Stimulated activated CD8-positive, alpha-beta memory T cell treated with anti-CD3 and anti-CD28 coated beads, Interleukin-4, amount 100 ng/mL, for 4 hours (primary cell): ENCODE measurements at regions not wholly inside any gene's neighbourhood (a gene's known extent, or its start where the extent isn't known, plus 50 kb on each side); places are given as distances from the start of the nearest gene placed in this dataset.
"Not testable (repeated sequence)": the region's sequence is repeated elsewhere in the genome, so short reads cannot be mapped to it uniquely, and the experiment has no call there.

Experiments used
- DNase-seq, 2 donors: peaks; one replicate each; pipeline ENCODE4 v3.0.0-alpha.2; 2020; ENCODE audit warnings: low read depth in 2 of 2, low spot score in 1 of 2

DNA sequence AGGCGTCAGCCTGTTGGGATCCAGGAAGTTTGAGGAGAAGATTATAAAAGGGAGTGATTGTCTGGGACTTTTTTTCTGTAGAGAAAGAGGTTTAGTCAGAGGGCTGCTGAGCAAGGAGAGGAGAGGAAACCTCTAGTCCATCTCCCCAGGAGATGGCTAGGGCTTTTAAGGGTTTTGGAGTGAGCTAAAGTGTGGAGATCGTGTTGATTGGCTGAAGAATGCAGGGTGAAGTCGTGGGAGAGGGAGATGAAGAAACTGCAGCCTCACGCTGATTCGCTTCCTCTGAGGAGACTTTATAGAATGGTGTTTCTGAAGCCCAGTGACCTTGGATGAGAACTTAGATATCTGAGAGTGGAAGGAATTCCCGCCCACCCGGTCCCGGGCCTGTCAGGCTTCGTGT lies 193.7 kb upstream of the PWP1 start:
- no peak for DNase-seq

DNA sequence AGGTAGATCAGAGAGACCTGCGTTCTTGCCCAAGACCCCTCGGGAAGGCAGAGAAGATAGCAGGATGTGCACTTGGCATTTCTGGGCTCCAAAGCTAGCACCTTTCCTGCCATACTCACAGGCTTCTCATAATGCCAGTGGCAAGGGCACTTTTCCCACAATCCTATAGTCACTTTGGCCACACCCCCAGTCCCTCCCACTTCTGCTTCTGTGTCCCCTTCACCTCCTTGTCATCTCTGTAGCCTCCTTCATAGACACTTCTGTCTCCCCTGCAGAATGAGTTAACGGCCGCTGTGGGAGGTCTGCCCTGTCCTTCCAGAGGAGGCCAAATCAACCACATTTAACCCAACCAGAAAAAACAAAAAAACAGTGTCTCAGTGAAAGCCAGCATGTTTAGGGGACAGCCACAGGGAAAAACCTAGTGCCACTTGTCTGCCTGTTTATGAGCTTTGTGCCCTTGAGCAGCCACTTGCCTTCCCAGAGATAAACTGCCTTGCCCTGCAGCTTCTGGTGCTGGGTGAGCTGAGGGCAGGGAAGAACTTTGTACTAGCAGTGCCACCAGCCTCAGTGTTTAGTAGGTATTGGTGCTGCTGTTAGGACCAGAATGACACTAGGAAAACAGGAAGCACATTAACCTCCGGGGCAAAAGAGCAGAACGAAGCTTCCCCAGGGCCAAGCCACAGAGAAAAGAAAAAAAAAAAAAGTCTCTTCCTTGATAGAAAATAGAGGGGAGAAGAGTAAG lies 193.0 kb upstream of the PWP1 start:
- DNase-seq, result no peak

DNA sequence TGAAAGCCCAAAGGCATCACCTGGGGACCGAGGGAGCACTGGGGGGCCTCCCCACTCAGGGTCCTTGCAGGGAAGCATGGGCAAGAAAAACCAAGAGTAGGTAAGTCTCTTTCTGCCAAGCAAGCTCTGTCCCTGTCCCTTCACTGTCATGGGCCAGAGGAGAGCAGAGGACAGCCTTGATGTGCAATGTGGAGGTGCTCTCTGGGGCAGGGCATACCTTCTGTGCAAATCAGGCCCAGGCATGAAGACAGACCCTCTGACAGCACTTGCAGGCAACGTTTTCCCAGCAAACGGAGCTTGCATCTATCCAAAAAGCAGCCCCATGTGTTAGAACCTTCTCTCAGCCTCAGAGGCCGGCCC lies 192.5 kb upstream of the PWP1 start:
- no peak for DNase-seq

DNA sequence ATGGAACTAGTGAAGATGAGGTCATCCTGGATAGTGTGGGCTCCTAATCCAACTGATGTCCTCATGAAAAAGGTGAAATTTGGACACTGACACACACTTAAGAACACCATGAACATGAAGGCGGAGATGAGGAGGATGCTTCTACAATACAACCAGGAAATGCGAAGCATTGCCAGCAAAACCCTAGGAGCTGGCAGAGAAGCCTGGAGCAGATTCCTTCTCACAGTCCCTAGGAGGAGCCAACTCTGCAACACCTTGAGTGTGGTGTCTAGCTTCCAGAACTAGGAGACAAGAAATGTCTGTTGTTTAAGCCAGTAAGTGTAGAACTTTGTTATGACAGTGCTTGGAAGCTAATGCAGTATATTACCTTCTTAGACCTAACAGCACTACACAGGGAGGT lies 191.9 kb upstream of the PWP1 start:
- no peak for DNase-seq

DNA sequence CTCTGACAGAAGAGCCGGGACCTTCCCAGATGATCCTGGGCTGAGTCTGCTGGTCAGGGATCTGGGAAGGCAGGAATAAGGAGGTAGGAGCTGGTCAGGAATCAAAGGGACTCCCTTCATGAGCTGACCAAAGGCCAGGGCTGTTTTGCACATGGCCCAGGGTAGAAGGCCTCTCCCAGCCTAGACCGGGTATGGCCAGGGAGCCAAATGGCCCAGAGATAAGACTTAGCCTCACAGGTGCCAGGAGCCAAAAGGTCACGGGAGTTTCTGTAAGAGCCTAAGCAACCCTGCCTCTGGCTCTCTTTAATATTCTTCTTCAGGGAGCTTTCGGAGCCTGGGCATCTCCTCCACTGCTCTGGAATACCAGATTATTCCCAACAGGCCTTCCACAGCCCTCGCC lies 191.3 kb upstream of the PWP1 start:
- DNase-seq, result no peak

DNA sequence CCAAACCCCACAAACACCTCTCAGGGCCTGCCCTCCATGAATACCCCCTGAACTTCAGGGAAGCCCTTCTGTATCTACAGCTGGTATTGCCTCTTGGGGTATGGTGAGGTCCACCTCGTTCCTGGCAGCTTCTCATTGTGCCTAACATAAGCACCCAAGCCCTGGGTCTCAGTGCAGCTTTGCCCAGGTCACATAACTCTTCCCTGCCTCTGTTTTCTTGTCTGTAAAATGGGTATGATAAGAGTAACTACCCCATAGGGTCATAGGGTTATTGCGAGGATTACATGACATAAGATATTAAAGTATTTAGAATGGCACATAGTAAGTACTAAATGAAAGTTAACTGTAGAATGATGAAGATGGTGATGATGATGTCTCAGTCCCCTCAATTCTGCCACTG lies 190.0 kb upstream of the PWP1 start:
- no peak for DNase-seq

DNA sequence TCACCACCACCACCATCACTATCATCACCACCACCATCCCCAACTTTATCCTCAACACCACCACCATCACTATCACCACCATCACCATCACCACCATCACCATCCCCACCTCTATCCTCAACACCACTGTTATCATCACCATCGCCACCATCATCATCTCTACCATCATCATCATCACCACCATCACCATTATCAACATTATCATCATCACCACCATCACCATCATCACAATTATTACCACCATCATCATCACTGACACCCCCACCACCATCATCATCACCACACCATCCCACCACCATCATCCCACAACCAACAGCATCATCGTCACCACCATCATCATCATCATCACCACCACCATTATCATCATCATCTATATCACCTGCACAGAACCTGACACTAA lies 188.4 kb upstream of the PWP1 start:
- DNase-seq, result no peak

DNA sequence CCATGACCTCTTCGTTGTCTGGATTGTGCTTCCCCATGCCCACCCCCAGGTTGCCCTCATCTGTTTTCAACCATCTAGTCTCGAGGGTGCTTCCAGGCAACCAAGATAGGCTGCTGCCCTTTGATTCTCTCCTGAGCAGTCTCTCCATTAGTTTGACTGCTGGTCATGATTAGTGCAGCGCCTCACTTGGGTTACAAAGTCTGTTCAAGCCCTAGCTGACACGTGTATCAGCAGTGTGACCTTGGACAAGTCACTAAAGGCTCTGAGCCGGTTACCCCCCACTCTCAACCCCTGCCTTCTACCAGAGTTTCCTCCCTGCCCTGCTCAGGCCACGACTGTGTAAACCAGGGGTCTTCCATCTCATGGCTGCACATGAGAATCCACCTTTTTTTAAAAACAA lies 185.3 kb upstream of the PWP1 start:
- no peak for DNase-seq

DNA sequence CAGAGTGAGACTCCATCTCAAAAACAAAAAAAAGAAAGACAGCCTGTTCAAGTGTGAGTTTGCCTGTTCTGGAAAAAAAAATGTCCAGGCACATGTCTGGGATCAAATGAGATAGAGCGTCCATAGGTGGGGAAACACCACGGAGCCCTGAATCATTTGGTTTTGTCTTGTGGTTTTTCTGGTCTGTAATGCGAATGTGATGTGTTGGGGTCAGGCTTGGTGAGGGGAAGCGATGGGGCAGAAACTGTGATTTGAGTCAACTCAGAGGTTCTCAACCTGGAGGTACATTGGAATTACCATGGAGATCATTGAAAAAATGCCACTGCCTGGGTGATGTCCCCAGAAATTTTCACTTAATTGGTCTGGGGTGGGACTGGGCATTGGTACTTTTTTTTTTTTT lies 183.9 kb upstream of the PWP1 start:
- DNase-seq, result no peak

DNA sequence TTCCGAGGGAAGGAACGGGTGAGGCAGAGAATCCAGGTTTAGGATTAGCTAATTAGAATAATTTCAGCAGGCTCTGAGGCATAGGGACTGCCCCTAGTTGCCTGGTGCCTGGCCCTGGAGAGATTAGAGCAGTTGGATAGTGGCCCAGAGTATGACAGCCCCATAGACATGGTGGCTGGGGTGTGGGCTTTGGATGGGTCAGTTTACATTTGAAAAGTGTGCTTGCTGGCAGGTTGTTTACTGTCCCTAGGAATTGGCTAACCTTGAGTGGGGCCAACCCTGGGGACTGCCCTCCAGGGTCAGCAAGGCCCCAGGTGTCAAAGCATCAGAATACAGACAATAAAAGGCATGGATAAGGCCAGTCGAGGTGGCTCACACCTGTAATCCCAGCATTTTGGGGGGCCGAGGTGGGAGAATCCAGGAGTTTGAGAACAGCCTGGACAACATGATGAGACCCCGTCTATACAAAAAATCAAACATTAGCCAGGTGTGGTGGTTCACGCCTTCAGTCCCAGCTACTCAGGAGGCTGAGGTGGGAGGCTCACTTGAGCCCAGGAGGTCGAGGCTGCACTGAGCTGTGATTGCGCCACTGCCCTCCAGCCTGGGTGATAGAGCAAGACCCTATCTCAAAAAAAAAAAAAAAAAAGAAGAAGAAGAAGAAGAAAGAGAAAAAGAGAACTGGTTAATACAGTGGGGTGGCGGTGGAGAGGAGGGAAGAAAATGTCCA lies 182.3 kb upstream of the PWP1 start:
- DNase-seq, result no peak

DNA sequence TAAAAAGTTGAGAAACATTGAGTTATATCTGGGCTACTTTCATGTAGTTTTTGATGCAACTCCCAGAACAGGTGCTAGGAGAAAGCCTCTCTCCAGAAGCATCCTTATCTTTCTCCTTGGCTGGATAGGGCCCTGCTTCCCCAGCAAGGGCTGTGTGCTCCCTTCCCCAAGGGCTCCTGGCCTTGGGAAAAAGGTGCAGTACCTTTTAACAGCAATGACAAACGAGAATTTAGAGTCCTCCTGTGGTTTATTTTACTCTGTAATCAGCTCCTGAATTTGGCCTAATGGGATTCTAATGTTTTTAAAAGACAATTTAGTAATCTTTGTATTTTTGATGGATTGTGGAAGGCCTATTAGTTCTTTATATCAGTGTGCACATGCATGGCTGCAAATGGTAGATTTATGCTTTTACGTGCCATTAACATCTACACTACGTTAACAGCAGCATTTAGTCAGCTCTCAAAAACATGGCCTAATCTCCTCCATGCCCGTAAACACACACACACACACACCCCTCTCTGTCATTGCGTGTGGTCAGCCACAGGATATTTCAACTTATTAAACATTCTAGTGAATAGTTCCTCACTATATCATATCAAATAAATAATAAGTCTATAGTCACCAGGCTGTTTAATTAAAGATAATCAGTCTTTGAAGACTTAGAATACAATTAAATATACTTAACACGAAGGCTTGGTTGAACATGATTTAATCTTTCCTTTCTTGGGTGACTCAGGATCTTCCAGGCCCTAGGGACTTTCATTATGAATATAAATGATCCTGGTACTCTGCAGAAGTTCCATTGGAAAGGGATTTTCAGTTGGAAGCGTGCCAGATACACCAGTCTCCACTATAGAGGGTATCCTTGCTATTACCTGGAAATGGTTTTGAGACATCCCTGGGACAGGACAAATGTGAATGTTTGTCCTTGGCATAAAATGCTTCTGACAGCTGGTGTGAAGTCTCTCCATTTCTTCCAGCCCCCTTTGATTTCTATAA lies 181.4 kb upstream of the PWP1 start:
- no peak for DNase-seq

DNA sequence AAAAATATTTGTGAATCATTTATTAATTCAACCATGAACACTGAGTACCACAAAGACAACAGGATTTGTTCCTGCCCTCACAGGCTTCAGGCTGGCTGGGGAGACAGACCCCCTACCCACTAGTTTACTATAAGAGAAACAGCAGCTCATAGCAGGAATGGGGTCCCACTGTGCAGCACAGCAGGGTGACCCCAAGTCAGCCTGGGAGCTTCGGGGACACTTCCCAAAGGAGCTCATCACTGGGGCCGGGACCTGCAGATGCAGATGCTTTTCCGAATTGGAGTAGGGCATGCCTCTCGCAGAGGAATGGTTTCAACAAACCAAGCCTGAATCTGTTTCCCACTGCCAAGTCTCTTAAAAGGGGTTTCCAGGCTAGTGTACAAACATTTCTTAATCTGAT lies 176.2 kb upstream of the PWP1 start:
- no peak for DNase-seq

DNA sequence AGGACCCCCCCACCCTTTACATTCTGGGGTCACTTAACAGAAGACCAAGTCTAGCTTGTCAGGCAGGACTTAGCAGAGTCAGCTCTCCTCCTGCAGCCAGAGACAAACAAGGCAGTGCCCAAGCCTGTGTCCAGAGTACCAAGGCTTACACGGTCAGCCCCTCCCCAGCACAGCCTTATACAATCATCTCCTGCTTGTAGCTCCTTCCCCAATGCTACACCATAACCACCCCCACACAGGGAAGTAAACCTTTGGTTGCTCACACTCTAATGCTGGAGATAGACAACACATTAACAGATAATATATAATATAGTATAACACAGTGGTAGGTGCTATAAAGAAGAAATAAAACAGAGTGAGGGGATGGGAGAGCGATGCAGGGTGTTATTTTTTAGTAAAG lies 175.4 kb upstream of the PWP1 start:
- no peak for DNase-seq

DNA sequence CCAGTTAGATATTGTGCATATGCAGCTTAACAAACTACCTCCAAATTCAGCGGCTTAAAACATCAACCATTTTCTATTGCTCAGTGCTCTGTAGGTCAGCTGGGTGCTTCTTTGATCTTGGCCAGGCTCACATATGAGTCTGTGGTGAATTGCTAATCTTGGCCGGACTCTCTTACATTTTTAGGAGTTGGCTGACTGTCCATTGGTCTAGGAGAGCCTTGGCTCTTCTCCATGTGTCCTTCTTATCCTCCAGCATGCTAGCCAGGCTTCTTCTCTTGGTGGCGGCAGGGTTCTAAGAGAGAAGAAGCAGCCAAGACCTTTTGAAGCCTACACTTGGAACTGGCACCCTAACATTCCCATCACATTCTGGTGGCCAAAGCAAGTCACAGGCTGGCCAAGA lies 174.3 kb upstream of the PWP1 start:
- no peak for DNase-seq

DNA sequence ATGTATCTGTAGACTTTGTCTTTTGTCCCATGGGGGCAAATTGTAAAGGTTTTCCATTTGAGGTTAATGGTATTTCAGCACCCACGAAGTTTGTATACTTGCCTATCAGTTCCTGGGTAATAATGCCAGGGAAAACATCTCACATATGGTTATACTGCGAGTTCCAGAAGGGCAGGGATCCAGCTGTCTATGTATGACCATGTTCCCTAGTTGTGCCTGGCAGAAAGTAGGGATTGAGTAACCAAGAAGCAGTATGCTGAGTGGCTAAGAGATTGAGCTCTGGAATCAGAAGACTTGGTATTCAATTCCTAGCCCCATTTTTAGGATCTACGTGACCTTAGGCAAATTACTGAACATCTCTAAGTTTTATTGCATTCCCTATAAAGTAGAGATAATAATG lies 173.2 kb upstream of the PWP1 start:
- no peak for DNase-seq

DNA sequence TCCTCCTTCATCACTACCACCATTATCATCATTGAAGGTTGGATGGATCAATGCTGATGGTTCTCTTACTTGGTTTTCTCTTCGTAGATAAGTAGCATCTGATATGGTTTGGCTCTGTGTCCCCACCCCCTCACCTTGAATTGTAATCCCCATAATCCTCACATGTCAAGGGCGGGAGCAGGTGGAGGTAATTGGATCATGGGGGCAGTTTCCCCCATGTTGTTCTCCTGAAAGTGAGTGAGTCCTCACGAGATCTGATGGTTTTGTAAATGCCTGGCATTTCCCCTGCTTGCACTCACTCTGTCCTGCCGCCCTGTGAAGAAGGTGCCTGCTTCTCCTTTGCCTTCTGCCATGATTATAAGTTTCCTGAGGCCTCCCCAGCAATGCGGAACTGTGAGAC lies 172.4 kb upstream of the PWP1 start:
- no peak for DNase-seq

DNA sequence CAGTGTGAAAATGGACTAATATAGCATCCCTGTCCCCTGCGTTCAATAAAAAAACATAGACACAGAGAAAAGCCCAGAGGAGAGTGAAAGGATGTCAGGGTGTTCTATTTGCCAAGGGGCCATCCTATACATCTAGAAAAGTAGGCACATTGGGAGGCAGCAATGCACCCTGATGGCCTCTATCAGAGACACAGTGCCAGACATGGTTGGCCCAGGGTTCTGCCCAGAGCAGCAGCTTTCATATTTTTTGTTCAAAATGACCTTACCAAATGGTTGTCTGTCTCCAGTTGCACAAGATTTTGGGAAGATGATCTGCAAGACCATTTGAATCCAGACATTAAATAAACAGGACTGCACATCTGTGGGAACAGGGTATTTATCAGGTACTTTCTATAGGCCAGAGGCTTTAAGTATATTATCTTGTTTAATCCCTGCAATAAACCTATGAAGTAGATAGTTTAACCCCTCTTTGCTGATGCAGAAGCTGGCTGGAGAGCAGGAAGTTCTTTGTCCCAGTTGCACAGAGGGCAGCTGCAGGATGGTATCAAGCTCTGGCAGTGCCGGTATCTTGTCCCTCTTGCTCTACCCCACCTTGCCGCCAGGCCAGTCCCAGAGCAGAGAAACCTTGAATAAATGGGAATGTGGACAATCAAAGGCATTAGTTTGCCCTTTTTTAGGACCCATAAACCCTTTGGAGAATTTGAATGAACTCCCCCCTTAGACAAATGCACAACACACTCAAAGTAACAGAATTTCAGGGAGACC lies 171.8 kb upstream of the PWP1 start:
- DNase-seq, result no peak

DNA sequence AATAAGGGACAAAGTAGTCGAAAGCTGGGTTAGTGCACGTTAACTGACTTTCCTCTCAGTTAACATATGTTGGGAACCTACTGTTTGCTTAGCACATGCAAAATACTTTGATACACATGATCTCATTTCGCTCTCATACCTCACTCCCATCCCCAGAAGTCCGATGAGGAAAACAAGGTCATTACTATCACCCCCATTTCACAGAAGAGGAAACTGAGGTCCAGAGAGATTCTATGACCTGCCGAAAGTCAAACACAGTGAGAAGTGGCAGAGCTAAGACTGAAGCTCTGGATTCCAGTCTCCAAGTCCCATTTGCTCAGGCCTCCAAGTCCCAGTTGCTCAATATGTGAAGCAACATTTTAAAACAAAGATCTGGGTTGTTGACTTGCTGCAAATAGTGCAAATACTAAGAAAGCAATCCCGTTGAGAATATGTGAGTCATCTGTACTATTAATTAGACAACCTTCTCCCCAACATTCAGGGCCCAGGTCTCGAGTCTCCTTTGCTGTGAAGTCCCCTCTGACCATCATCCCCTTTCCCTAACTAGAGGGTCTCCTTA lies 170.6 kb upstream of the PWP1 start:
- DNase-seq, result no peak

DNA sequence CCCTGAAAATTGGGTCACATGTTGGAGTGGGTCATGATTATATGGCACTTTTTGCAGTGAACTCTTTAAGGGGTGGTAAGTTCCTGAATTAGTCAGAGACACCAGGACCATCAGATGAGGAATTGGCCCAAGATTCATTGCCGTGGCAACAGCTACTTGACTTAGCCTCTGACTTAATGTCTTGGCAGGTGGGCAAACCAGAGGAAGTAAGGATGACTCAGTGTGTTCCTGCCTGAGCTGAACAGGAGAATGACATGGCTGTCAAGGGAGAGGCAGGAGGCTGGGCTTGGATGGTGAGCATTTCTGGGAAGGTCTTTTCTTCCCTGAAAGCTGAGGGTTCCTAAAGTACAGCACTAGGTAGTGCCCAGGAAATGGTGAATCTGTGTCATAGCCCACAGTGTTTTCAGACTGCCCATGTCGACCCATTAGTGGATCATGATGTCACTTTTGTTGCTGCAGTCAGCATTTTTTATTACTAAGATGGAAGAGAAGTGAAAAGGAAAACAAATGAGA lies 170.1 kb upstream of the PWP1 start:
- no peak for DNase-seq

DNA sequence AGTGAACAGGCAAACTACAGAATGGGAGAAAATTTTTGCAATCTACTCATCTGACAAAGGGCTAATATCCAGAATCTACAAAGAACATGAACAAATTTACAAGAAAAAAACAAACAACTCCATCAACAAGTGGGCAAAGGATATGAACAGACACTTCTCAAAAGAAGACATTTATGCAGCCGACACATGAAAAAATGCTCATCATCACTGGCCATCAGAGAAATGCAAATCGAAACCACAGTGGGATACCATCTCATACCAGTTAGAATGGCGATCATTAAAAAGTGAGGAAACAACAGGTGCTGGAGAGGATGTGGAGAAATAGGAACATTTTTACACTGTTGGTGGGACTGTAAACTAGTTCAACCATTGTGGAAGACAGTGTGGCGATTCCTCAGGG lies 167.8 kb upstream of the PWP1 start:
- not testable (repeated sequence) for DNase-seq

DNA sequence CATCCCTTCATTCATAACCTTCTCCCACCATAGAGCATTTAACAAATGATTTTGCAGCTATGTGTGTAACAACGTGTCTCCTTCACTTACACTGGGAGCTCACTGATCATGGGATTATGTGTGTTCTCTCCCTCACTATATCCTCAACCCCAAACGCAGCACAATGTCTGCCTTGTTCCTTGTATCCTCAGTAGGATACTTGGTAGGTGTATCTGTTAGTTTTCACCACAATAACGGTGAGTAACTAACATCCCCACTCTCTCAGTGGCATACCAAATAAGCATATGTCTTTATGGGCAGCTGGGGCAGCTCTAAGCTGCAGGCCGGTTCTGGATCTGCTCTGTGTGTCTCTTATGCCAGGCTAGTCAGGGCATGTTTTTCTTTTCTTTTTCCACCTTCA lies 166.7 kb upstream of the PWP1 start:
- DNase-seq, result no peak
